ENCODE measurements at regions not wholly inside any gene's neighbourhood (a gene's known extent, or its start where the extent isn't known, plus 50 kb on each side); places are given as distances from the start of the nearest gene placed in this dataset.
A peak's percentile ranks its signal among the peaks of the same experiment; 100 is the strongest.

GRCh38 chr17:34825884-34826283, 135.4 kb downstream of the CCT6B start:
- no peak for DNase-seq (ENCODE audit: low spot score)

- DNase-seq (ENCODE audit: low spot score): no peak
Observed at GRCh38 chr17:34825102-34825501, 136.2 kb downstream of the CCT6B start.

- no peak for DNase-seq (ENCODE audit: low spot score)
Observed at GRCh38 chr17:34823023-34823422, 138.2 kb downstream of the CCT6B start.

- no peak for DNase-seq (ENCODE audit: low spot score)
Observed at GRCh38 chr17:34822007-34822739, 139.1 kb downstream of the CCT6B start.

- no peak for DNase-seq (ENCODE audit: low spot score)
Observed at GRCh38 chr17:34820922-34821321, 140.3 kb downstream of the CCT6B start.

GRCh38 chr17:34820248-34820801, 140.9 kb downstream of the CCT6B start:
- no peak for DNase-seq (ENCODE audit: low spot score)

- DNase-seq (ENCODE audit: low spot score): no peak
Observed at GRCh38 chr17:34817252-34818035, 143.8 kb downstream of the CCT6B start.

GRCh38 chr17:34816848-34817247, 144.4 kb downstream of the CCT6B start:
- DNase-seq (ENCODE audit: low spot score): no peak

GRCh38 chr17:34813290-34813689, 148.0 kb downstream of the CCT6B start:
- DNase-seq (ENCODE audit: low spot score): no peak

GRCh38 chr17:34811561-34811960, 149.7 kb downstream of the CCT6B start:
- DNase-seq (ENCODE audit: low spot score): no peak

GRCh38 chr17:34800661-34801060, 160.6 kb downstream of the CCT6B start:
- DNase-seq (ENCODE audit: low spot score): no peak

- DNase-seq (ENCODE audit: low spot score): no peak
Observed at GRCh38 chr17:34799751-34800150, 161.5 kb downstream of the CCT6B start.

- DNase-seq (ENCODE audit: low spot score): no peak
Observed at GRCh38 chr17:34798581-34798980, 162.7 kb downstream of the CCT6B start.

GRCh38 chr17:34797720-34798119, 163.5 kb downstream of the CCT6B start:
- peak; percentile 17 for DNase-seq (ENCODE audit: low spot score)

- DNase-seq (ENCODE audit: low spot score): no peak
Observed at GRCh38 chr17:34793231-34793908, 167.9 kb downstream of the CCT6B start.

- no peak for DNase-seq (ENCODE audit: low spot score)
Observed at GRCh38 chr17:34788696-34789095, 172.6 kb downstream of the CCT6B start.

- no peak for DNase-seq (ENCODE audit: low spot score)
Observed at GRCh38 chr17:34784526-34784925, 176.7 kb downstream of the CCT6B start.

- no peak for DNase-seq (ENCODE audit: low spot score)
Observed at GRCh38 chr17:34782271-34782670, 179.0 kb downstream of the CCT6B start.

- no peak for DNase-seq (ENCODE audit: low spot score)
Observed at GRCh38 chr17:34781571-34782108, 179.6 kb downstream of the CCT6B start.

- no peak for DNase-seq (ENCODE audit: low spot score)
Observed at GRCh38 chr17:34781071-34781470, 180.2 kb downstream of the CCT6B start.

GRCh38 chr17:34780438-34780837, 180.8 kb downstream of the CCT6B start:
- DNase-seq (ENCODE audit: low spot score): no peak
